Vagina (tissue), 2 donors: ENCODE measurements at regions not wholly inside any gene's neighbourhood (a gene's known extent, or its start where the extent isn't known, plus 50 kb on each side); places are given as distances from the start of the nearest gene placed in this dataset.

Experiments
- POLR2A ChIP-seq, 2 donors: fragments of 450-650 bp; IDR thresholded peaks; one replicate each; pipeline ENCODE4 v1.6.1; 2017; ENCODE audit warnings: antibody characterized with exemption in 2 of 2, mild to moderate bottlenecking in 2 of 2, moderate library complexity in 2 of 2
- POLR2AphosphoS5 ChIP-seq, 2 donors: sonication (generic); formaldehyde crosslinking; IDR thresholded peaks; one replicate each; pipeline ENCODE4 v1.9.0; 2017; ENCODE audit warnings: antibody characterized with exemption in 2 of 2, mild to moderate bottlenecking in 2 of 2, low read depth in 1 of 2; ENCODE audit not compliant: insufficient read depth in 1 of 2

- no peak for TF ChIP-seq POLR2A (IDR thresholded peaks at IDR 0.05)
- no peak for TF ChIP-seq POLR2AphosphoS5 (IDR thresholded peaks at IDR 0.05; ENCODE audit: insufficient read depth in 1 of 2, low read depth in 1 of 2)
These were observed 72.8 kb downstream of the RPUSD4 start for GRCh38 chr11:126138636-126139035.
